AG20443 (cell line): ENCODE measurements at regions not wholly inside any gene's neighbourhood (a gene's known extent, or its start where the extent isn't known, plus 50 kb on each side); places are given as distances from the start of the nearest gene placed in this dataset.

ENCODE experiments used
- DNase-seq: peaks from one replicate; pipeline ENCODE4 v3.0.0; 2012; ENCODE audit warnings: low spot score, mixed read lengths

GRCh38 chr7:25395976-25396375 lies 167.7 kb upstream of the NPVF start:
- DNase-seq, result no peak

- no peak for DNase-seq
These were observed 168.4 kb upstream of the NPVF start for GRCh38 chr7:25396668-25397067.

- DNase-seq, result no peak
These were observed 170.1 kb upstream of the NPVF start for GRCh38 chr7:25398418-25398817.

DNA sequence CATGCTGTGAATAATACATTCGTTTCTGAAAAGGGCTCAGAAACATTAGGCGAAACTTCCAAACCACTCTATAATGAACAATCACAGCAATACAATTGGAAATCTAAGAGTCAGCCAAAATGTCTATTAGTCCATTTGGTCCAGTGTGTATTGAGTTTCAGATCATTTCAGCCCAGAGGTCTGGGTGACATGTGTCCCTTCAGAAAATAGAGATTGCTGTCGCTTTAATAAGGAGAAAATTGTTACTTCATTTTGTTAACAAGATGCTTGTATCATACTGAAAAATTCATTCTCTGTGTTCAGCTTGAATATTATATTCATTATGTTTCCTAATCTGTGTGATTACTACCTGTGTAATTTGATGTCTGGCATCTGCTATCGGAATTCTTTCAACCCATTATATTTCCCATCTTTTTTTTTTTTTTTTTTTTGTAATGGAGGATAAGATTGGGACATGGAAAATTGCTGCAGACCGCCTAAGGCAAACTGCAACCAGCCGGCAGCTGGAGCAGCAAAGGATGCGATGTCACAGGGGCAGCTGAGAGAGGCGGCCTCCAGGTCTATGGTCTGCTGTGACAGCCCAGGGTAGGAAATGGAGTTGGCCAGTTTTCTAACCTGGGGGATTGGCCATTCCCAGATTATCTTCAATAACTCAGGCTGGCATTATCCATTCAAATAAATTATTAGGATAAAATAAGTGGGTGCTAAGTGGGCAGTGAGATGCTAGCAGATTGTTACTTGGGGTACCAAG lies 170.9 kb upstream of the NPVF start:
- DNase-seq, result no peak

GRCh38 chr7:25402532-25402931 lies 174.2 kb upstream of the NPVF start:
- DNase-seq, result no peak

DNA sequence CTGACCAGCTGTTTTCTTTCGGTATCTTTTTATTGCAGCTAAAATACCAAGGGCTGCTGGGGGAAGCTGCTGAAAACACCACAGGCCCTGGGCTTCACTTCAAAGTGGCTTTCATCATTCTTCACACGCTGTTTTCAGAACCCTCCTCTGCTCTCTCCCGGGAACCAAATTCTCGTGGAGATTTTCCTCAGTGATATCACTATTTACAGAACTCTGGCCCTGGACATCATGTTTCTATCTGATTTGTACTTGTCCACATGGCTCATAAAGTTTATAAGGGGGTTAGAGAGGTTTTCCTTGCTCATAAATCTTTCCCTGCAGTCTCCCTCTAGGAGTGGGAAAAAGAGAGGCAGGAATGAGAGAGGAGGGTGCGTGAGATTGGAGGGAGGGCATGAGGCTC lies 177.4 kb upstream of the NPVF start:
- no peak for DNase-seq

DNA sequence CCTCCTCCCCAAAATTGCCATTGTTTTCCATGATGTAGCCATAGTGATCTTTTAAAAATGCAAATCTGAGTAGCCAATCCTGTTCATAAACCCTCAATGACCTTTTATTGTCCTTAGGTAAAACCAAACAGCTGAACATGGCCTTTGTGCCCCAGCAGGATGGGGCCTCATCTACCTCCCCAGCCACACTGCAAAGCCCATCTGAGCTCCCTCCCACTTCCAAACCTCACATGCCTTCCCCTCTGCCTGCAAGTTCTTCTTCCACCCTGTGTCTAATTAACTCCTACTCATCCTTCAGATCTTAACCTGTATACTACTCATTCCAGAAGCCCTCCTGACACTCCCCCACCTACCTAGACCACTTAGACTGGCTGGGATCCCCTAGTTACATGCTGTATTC lies 178.8 kb upstream of the NPVF start:
- no peak for DNase-seq

DNA sequence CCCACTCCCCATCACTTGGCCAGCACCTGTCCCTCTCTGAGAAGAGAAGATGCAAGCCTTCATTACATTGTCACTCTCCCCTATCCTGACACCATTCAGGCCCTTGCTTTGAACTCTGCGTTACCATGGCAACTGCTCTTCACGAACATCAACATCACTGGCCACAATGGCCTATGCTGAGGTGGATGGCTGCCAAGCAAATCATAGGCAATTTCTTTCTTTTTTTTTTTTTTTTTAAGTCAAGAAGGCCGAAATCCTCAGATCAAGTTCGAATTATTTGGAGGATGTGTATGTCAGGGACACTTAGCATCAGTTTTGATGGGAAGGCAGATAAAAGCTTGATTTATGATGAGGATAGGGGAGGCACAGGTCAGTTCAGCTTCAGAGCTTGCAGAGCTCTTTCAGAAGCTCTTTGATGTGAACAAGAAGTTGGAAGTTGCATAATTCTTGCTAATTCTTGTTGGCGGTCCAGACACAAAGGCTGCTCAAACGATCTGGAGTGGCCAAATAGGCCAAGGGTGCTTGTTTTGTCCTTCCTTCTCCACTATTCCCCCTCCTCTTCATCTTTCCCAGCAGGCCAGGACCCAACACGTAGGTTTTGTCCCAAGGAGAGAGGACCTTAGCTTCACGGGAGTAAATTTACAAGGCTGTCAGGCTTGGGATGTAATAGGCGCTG lies 179.9 kb upstream of the NPVF start:
- no peak for DNase-seq

DNA sequence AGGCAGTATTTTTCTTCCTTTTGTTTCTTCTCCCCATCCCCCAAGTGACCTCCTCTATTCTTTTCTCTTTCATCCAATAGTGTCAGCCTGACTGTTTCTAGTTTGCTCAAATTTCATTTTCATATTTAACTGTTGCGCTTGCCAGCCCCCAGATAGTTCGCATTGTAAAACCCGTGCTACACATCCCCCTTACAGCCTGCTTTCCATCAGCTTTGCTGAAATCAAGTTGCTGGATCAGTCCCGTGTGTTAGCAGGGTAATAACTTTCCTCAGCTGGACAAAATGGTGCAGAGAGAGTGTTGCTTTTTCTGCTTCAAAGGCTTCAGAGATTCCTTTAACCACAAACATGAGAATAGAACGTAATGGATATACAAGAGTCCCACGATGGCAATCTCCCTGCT lies 180.6 kb upstream of the NPVF start:
- no peak for DNase-seq

DNA sequence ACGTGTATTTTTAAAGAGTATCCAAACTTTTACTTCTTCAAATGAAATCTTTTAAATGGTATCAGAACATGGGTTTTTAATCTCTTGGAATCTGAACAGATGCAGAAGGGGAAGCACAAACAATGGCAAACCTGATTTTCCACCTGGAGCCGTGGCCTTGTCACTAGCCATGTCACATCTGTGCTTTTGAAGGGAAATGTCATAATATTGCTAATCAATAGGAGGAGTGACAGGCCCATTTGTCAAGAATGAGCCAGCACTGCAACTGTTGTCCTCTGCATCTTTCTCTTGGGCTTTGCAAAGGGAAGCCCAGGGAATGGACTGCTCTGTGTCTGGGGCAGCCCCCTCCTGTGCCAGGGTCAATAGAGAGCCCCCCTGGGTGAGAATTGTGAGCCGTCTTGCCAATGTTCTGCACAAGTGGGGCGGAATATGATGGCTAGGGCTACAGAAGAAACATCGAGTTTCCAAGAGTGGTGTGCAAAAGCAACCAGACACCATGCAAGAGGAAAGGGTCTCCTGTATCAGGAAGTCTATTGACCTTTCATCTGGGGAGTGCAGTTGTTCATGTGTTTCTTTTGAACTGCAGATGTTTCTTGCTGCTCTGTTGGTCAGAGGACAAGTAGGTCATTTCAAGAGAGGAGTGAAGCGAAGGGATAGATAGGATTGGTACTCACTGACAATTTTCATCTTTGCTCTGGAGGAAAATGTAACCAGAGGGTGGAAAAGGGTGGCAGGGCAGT lies 181.8 kb upstream of the NPVF start:
- DNase-seq, result no peak

- DNase-seq, result no peak
These were observed 192.5 kb upstream of the NPVF start for GRCh38 chr7:25420771-25421170.

DNA sequence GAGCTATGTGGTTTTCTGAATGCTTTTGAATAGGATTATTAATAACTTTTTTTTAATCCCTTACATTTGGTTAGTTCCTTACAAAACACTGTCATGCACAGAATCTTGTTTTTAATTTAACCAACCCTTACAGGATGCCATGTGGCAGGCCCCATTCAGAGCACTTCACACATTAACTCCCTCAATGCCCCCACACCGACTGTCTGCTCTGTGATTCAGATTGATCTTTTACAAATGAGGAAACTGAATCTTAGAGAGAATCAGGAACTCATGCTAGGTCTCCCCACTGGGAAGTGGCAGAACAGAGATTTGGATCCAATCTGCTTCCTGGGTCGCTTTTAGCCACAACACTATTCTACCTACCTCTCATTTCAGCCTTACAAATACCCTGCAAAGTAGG lies 195.8 kb upstream of the NPVF start:
- no peak for DNase-seq

- DNase-seq, result no peak
These were observed 196.6 kb upstream of the NPVF start for GRCh38 chr7:25424855-25425254.

DNA sequence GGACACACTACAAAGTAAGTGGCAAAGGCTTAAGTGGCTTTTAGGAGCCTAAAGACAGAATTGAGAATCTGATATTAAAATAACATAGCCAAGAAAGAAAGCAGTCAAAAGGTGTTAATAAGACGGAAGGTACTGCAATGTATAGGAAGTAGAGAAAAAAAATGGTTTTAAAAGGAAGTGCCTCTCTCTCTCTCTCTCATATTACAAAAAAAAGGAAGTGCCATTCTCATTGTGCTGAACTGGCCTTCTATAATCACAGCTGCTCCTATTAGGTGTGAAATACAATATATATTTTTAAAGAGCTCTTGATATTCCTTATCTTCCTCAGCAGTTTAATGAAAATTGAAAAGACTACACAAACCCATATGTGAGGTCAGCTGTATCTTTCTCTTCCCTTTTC lies 199.4 kb upstream of the NPVF start:
- DNase-seq, result no peak

DNA sequence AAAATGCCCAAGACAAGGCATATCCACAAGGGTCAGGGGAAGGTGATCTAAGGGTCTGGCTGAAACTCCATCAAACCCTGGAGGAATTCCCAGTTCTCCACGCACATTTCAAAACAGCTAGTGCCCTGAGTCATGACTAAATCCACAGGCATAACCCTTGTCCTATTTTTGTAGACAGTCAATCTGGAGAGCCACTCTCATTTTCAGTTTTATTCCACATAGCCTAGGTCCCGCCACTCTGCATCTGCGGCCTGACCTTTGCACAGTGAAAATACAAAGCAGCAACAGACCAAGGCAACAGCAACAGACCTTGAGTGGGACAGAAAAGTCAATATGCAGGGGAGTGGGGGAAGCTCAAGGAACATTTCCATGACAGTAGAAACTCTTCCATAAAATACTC lies 201.4 kb upstream of the NPVF start:
- DNase-seq, result peak; percentile 37

DNA sequence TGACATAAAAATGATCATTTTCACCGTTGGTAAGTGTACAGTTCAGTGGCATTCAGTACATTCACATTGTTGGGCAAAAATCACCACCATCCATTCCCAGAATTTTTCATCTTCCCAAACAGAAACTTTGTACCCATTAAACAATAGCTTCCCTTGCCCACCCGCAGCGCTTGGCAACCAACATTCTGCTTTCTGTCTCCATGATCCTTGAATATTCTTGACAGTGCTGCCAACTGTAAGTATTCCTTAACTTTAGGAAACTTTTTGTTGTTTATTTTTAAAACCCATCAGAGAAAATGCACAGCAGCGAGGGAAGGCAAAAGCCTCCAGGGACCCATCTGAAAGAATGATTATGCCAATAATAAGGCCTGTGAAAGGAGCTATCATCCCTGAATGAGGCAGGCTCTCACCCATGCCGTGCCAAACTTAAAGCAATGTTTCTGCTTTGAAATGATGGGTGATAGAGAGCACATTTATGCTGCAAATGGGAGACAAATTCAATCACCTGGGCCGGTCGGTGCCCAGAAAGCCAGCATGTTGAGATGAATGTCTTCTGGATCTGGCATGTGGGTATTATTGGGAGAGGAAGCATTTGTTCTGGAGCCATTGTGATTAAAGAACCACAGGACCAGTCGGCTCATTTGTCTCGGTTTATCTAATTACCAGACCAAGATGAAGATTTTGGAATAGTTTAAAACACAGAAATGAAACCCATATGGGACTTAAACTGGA lies 202.1 kb upstream of the NPVF start:
- DNase-seq, result no peak

DNA sequence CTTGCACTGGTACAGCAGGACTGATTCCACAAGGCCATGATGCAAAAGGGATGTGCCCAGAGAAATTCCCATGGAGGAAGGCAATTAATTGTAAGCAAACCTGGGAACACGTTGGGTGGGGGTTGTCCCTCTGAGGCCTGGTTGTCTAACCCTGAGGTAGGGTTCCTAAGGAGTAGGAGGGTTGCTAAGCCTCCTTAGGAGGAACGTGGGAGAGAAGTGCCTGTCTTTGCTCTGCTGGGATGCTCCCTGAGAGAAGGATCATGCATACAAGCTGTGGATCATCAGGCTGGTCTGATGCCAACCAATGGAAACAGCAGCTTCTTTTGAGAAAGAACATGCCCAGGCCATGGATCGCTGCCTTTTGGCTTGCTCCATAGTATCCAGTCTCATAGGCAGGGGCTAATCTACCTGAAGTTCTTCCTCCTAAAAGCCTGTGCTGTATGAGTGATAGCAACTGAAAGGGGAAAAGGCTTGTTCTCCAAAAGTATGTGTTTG lies 203.7 kb upstream of the NPVF start:
- no peak for DNase-seq

- DNase-seq, result no peak
These were observed 204.5 kb upstream of the NPVF start for GRCh38 chr7:25432807-25433206.

- no peak for DNase-seq
These were observed 208.1 kb upstream of the NPVF start for GRCh38 chr7:25436413-25436812.

DNA sequence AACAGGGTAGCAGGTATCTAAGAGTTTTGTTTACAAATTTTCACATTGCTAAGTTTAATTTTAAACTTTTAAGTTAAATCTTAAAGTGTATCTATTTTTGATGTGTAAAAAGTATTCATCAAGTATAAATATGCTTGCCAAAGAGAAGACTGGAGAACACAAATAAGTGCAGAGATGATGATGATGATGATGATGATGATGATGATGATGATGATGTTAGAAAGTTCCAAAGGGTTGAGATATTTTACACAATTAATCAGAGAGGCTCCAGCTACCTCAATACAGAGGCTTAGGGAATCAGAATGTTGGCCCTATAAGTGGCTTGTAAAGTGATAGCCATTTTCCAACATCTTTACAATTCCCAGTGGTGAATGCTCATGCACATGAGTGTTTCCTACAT lies 209.0 kb upstream of the NPVF start:
- DNase-seq, result no peak

GRCh38 chr7:25444991-25445390 lies 216.7 kb upstream of the NPVF start:
- no peak for DNase-seq

- no peak for DNase-seq
These were observed 220.0 kb upstream of the NPVF start for GRCh38 chr7:25448301-25448700.
